Upper lobe of right lung (tissue), 1 donor: ENCODE measurements at regions not wholly inside any gene's neighbourhood (a gene's known extent, or its start where the extent isn't known, plus 50 kb on each side); places are given as distances from the start of the nearest gene placed in this dataset.

Experiments used
- ATAC-seq: fragments of 200-7000 bp; cut with Tn5 transposase; one replicate; pipeline ENCODE4 v1.9.1; 2020; ENCODE audit warnings: mild to moderate bottlenecking, moderate library complexity
- DNase-seq: peaks from one replicate; pipeline ENCODE4 v3.0.0-alpha.2; 2020
- H3K27ac ChIP-seq: fragments of 200-600 bp; one replicate; pipeline ENCODE4 v1.8.0; 2022
- H3K27me3 ChIP-seq: fragments of 200-600 bp; one replicate; pipeline ENCODE4 v1.8.0; 2022; ENCODE audit warnings: mild to moderate bottlenecking
- H3K36me3 ChIP-seq: fragments of 200-600 bp; one replicate; pipeline ENCODE4 v1.8.0; 2022
- H3K4me1 ChIP-seq: fragments of 200-600 bp; one replicate; pipeline ENCODE4 v1.8.0; 2022
- H3K4me3 ChIP-seq: fragments of 200-600 bp; one replicate; pipeline ENCODE4 v1.8.0; 2022; ENCODE audit warnings: mild to moderate bottlenecking
- H3K9me3 ChIP-seq: fragments of 200-600 bp; one replicate; pipeline ENCODE4 v1.8.0; 2022
- CTCF ChIP-seq: fragments of 200-600 bp; IDR thresholded peaks from one replicate; pipeline ENCODE4 v1.8.0; 2022; ENCODE audit warnings: antibody characterized with exemption
- intact Hi-C: fragments of 100-400 bp; cut with DNase I; formaldehyde crosslinking; loops from one replicate; pipeline ENCODE4 v1.11.0; 2022
- donor health status: DM: no; HTN: yes; CAD: no; lungs with severe emphysema.

- Histone ChIP-seq H3K4me3 (no peak overlapping the region), H3K27ac (no peak overlapping the region), H3K27me3 (peaks cover 4% of the 10 kb centered on the region), H3K36me3 (no peaks in the 10 kb centered on the region), H3K4me1 (no peaks in the 10 kb centered on the region), H3K9me3 (no peaks in the 10 kb centered on the region)
- intact Hi-C loops, result no loop called here
- no peak for ATAC-seq
- DNase-seq, result no peak
- TF ChIP-seq CTCF, result no peak
Observed at GRCh38 chr22:49433717-49434611, 393.7 kb downstream of the BRD1 start.

- Histone ChIP-seq H3K4me1 (no peaks in the 10 kb centered on the region), H3K4me3 (no peak overlapping the region), H3K27me3 (peaks cover 4% of the 10 kb centered on the region), H3K36me3 (no peaks in the 10 kb centered on the region), H3K9me3 (no peaks in the 10 kb centered on the region), H3K27ac (no peak overlapping the region)
- TF ChIP-seq CTCF, result no peak
- DNase-seq (no peak), ATAC-seq (no peak)
- intact Hi-C loops, result no loop called here
Observed at GRCh38 chr22:49432897-49433443, 394.7 kb downstream of the BRD1 start.

- Histone ChIP-seq H3K36me3 (no peaks in the 10 kb centered on the region), H3K4me3 (no peak overlapping the region), H3K27ac (no peak overlapping the region), H3K27me3 (peaks cover 9% of the 10 kb centered on the region), H3K9me3 (no peaks in the 10 kb centered on the region), H3K4me1 (no peaks in the 10 kb centered on the region)
- ATAC-seq, result no peak
- no peak for TF ChIP-seq CTCF
- intact Hi-C loops, result no loop called here
- DNase-seq, result no peak
Observed at GRCh38 chr22:49432211-49432896, 395.3 kb downstream of the BRD1 start.

GRCh38 chr22:49431551-49431950 lies 396.1 kb downstream of the BRD1 start:
- intact Hi-C loops, result no loop called here
- no peak for ATAC-seq
- no peak overlapping the region for H3K27ac ChIP-seq

GRCh38 chr22:49429066-49429465 lies 398.6 kb downstream of the BRD1 start:
- Histone ChIP-seq H3K27ac (no peak overlapping the region), H3K4me3 (no peak overlapping the region), H3K9me3 (no peaks in the 10 kb centered on the region), H3K27me3 (peaks cover 11% of the 10 kb centered on the region), H3K4me1 (no peaks in the 10 kb centered on the region), H3K36me3 (no peaks in the 10 kb centered on the region)
- no peak for DNase-seq
- TF ChIP-seq CTCF, result no peak
- intact Hi-C loops, result no loop called here
- no peak for ATAC-seq

More at GRCh38 chr22:49431551-49431950, 396.1 kb downstream of the BRD1 start:
- H3K9me3 ChIP-seq, result no peaks in the 10 kb centered on the region
- H3K27me3 ChIP-seq, result peaks cover 11% of the 10 kb centered on the region
- no peaks in the 10 kb centered on the region for H3K36me3 ChIP-seq
- H3K4me1 ChIP-seq, result no peaks in the 10 kb centered on the region
- TF ChIP-seq CTCF, result no peak
- no peak overlapping the region for H3K4me3 ChIP-seq
- no peak for DNase-seq
